Right ventricle myocardium superior (tissue), 1 donor: ENCODE measurements at regions not wholly inside any gene's neighbourhood (a gene's known extent, or its start where the extent isn't known, plus 50 kb on each side); places are given as distances from the start of the nearest gene placed in this dataset.

Source experiments
- ATAC-seq: fragments of 200-7000 bp; cut with Tn5 transposase; one replicate; pipeline ENCODE4 v1.9.1; 2020; ENCODE audit warnings: mild to moderate bottlenecking; ENCODE audit not compliant: poor library complexity
- DNase-seq: peaks from one replicate; pipeline ENCODE4 v3.0.0-alpha.2; 2020
- intact Hi-C: fragments of 100-400 bp; cut with DNase I; formaldehyde crosslinking; loops from one replicate; pipeline ENCODE4 v1.11.2; 2022
- donor health status: DM: no; HTN: yes; CAD: no; lungs with severe emphysema.

- DNase-seq (no peak), ATAC-seq (peak; percentile 49)
- intact Hi-C loops = no loop called here
These were observed 730.2 kb downstream of the TUSC7 start for GRCh38 chr3:117439812-117440211.

DNA sequence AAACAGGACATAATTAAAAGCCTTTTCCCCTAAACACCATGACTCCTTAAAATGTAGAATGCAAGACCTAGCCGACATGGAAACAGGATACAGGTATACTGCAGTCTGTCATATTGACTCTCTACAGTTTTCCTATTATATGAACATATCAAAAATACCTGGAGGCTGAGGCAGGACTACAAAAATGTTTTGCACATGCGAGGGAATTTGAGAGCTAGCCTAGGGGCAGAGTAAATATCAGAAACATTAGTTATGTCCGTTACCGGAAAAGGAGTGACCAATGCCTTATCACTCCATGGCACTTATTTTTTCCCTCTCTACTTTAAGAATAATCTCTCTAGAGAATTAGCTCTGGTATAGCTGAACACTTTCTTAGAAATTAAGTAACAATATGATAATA is 732.3 kb downstream of the TUSC7 start:
- intact Hi-C loops = no loop called here

GRCh38 chr3:117442566-117442965 is 733.0 kb downstream of the TUSC7 start:
- ATAC-seq (no peak), DNase-seq (no peak)
- intact Hi-C loops = no loop called here

More for the DNA sequence above, 732.3 kb downstream of the TUSC7 start:
- ATAC-seq = no peak
- DNase-seq = no peak

DNA sequence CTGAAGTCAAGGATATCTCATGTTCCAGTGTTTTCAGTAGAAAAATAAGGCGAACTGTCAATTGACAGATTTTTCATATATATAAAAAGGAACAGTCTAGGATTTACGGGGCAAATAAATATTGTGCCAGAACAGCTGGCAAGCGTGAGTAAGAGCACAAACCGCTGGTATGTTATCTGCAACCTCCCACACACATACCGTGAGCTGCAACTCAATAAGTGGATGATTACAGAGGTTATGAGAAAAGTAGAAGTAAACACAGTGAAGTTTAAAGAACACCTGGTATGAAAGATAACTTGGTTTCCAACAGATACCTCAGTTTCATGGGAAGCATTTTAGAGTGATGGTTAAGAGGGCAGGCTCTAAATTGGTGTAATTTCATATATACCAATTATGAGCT is 733.4 kb downstream of the TUSC7 start:
- intact Hi-C loops = no loop called here
- no peak for ATAC-seq
- no peak for DNase-seq

DNA sequence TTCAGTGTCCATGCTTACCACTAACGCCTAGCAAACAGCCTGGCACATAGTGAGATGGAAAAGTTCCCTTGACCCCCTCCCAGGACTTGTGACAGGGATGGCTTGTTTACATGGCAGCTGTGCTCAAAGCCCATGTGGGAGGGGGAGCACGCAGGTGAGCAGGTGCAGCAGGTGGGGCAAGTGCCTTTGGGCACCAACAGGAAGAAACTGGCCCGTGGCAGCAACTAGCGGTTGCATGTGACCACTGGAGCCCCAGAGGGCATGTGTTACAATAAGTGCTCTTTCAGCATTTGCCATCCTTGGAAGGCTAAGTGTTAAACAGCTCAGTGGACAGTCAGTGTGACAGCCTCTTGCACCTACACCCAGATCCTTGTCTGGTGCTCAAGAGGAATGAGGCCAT is 734.6 kb downstream of the TUSC7 start:
- intact Hi-C loops = no loop called here
- DNase-seq = no peak
- no peak for ATAC-seq

DNA sequence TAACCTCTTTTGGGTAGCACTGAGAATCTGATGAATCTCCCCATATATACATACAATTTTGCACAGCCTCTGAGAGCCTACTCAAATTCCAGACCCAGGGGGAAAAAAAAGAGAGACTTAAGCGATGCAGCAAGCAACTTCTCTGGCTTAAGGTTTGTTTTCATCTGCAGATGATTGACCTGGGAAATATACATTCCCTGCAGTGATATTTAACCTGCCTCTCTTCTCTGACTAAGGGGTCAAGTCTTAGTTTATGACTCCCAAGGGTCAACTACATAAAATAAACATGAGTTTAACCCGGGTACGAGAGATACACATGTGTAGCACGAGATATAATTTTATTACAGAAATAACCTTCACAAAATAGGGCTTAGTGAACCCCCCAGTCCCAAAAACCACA is 737.8 kb downstream of the TUSC7 start:
- no peak for ATAC-seq
- intact Hi-C loops = no loop called here
- DNase-seq = no peak

- intact Hi-C loops = no loop called here
- ATAC-seq (no peak), DNase-seq (no peak)
These were observed 740.4 kb downstream of the TUSC7 start for GRCh38 chr3:117450026-117450425.

GRCh38 chr3:117454254-117454653 is 744.7 kb downstream of the TUSC7 start:
- no peak for DNase-seq
- no peak for ATAC-seq
- intact Hi-C loops = no loop called here

DNA sequence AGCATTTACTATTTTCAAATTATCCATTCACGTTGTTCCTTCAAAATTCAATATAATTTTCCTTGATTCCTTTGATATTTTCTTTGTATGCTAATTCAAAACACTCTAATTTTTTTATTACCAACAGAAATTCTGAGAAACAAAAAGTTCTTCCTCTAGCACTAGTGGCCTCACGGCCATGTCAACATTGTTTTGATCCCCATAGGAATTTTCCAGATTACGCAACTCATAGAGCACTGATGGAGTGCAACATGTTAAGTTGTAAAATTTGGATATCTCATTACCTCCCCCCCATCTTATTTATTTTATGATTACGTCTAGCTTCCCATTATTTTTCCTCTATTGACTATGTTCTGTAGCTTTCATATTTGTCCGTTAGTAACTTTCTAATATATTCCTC is 745.3 kb downstream of the TUSC7 start:
- intact Hi-C loops = no loop called here
- DNase-seq (no peak), ATAC-seq (no peak)

- DNase-seq (no peak), ATAC-seq (no peak)
- intact Hi-C loops = no loop called here
These were observed 746.2 kb downstream of the TUSC7 start for GRCh38 chr3:117455782-117456181.

GRCh38 chr3:117463276-117464115 is 753.9 kb downstream of the TUSC7 start:
- intact Hi-C loops = no loop called here
- DNase-seq (no peak), ATAC-seq (no peak)

DNA sequence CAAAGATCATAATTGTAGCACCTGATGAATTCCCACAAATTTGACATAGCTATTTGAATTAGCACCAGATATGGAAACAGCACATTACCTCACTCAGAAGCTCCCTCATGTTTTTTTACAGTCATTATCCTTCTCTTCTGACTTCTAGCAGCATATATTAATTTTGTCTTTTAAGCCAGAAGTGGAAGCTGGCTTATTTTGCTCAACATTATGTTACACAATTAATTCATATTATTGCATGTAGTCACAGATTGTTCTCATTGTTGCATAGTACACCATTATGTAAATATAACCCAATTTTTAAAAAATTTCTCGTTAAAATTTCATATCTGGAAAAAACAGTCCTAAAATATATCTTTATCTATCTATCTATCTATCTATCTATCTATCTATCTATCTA is 762.3 kb downstream of the TUSC7 start:
- intact Hi-C loops = no loop called here
- no peak for DNase-seq
- ATAC-seq = no peak

DNA sequence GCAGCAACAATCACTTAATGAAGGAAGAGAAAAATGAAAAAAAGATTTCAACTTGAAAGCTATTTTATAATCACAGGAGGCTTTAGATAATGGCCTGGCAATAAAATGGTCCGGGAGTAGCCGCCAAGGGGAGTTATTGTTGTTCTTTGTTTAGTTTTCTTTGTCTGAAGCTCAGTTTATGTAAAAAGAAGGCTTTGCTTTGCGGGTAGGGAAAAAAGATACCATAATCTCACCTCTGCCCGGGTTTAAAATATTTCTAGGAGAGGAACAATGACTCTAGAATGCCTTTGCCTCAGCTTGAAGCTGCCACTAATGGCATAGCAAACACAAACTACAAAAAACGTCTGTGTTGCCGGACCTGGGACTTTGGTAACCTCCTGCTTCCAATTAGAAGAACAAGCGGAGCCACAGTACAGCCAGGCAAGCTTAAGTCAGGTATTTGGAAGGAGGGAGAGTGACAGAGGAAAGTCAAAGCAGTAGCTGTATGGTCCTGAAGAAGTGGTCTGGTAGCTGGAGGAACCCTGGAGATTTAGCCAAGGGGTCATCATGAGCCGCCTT is 764.5 kb downstream of the TUSC7 start:
- ATAC-seq = no peak
- intact Hi-C loops = no loop called here
- no peak for DNase-seq

GRCh38 chr3:117476572-117476971 is 767.0 kb downstream of the TUSC7 start:
- DNase-seq = no peak
- ATAC-seq = no peak
- intact Hi-C loops = no loop called here

GRCh38 chr3:117477214-117477755 is 767.7 kb downstream of the TUSC7 start:
- ATAC-seq = no peak
- intact Hi-C loops = no loop called here
- no peak for DNase-seq

DNA sequence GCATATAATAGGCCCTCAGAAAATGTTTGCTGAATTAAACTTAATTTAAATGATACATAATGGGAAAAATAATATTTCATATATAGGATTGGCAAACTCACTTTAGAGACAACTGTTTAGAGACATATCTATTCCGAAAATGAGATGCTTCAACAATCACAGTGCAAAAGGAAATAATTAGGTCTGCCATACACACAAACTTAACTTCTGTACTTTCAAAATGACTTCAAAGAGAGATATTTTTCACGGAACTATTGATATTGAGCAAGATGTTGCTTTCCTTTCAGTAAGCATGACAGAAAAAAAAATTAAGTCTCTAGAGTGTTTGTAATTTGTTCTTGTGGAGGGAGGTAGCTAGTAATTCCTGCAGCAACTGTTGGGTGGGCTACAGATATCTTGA is 769.5 kb downstream of the TUSC7 start:
- ATAC-seq (no peak), DNase-seq (no peak)
- intact Hi-C loops = no loop called here

DNA sequence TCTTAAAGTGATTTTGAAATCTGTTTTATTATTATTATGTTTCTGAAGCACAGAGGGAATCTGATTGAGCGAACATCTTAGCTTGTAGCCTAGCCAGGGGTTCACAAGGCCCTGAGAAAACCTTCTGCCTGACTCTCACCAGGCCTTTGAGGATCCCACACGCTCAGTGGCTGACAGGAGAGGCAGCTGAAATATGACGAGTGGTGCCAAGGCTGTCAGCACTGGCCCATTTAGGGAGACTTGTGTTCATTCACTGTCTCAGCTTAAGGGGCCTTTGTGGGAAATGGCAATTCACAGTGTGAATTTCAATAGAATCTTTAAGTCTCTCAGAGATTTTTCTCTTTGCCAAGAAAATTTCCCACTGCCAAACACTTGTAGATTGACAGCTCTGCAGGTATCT is 770.9 kb downstream of the TUSC7 start:
- DNase-seq (no peak), ATAC-seq (no peak)
- intact Hi-C loops = no loop called here

DNA sequence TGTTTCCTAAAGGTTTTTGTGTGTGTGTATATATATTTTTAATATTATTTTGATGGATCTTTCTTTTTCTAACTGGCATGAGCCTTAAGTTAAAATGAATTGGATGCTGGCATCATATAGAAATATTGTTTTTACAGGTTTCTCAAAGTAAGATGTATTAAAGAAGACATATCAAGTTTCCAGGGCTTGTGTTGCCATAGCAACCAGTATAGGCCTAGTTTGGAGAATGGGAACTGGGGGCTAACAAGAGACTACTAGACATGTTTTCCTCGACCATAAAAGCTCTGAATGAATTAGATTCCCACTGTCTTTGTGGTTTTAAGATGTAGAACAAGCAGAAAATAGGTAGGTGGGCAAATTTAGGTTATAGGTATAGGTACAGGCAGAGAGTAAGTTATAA is 771.4 kb downstream of the TUSC7 start:
- intact Hi-C loops = no loop called here
- ATAC-seq = no peak
- DNase-seq = no peak

DNA sequence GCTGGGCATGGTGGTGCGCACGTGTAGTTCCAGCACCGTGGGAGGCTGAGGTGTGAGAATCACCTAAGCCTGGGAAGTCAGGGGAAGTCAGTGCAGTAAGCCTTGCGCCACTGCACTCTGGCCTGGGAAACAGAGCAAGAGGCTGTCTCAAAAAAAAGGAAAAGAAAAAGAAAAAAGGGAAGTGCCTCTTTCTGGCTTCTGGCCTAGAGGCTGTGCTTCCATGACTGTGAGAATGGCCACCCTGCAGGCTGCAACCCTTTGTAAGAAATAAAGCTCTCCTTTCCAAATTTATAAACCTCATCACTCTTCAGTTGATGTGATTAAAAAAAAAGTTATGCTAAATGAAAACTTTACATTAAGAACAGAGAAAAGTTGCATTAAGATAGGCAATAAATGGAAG is 774.3 kb downstream of the TUSC7 start:
- no peak for ATAC-seq
- DNase-seq = no peak
- intact Hi-C loops = no loop called here

GRCh38 chr3:117485841-117486240 is 776.3 kb downstream of the TUSC7 start:
- no peak for ATAC-seq
- intact Hi-C loops = no loop called here
- no peak for DNase-seq
